Mucosa of rectum (tissue), 2 donors: ENCODE measurements at regions not wholly inside any gene's neighbourhood (a gene's known extent, or its start where the extent isn't known, plus 50 kb on each side); places are given as distances from the start of the nearest gene placed in this dataset.

ENCODE experiments used
- H3K27ac ChIP-seq, 2 donors: one replicate each; pipeline ENCODE4 v1.7.0; 2013; ENCODE audit warnings: inconsistent platforms in 2 of 2, low read depth in 2 of 2, low read length in 2 of 2
- H3K27me3 ChIP-seq, 2 donors: one replicate each; pipeline ENCODE4 v1.7.0; 2013; ENCODE audit warnings: low read length in 2 of 2; ENCODE audit not compliant: control insufficient read depth in 2 of 2, insufficient read depth in 2 of 2
- H3K36me3 ChIP-seq, 2 donors: one replicate each; pipeline ENCODE4 v1.7.0; 2013; ENCODE audit warnings: low read length in 2 of 2; ENCODE audit not compliant: control insufficient read depth in 2 of 2, insufficient read depth in 2 of 2
- H3K4me1 ChIP-seq, 2 donors: one replicate each; pipeline ENCODE4 v1.7.0; 2013; ENCODE audit warnings: low read length in 2 of 2, mild to moderate bottlenecking in 1 of 2; ENCODE audit not compliant: control insufficient read depth in 2 of 2, insufficient read depth in 2 of 2
- H3K4me3 ChIP-seq, 2 donors: one replicate each; pipeline ENCODE4 v1.7.0; 2013; ENCODE audit warnings: low read length in 2 of 2
- H3K9ac ChIP-seq, 2 donors: one replicate each; pipeline ENCODE4 v1.7.0; 2013; ENCODE audit warnings: low read length in 2 of 2, low read depth in 1 of 2, mild to moderate bottlenecking in 1 of 2
- H3K9me3 ChIP-seq, 2 donors: one replicate each; pipeline ENCODE4 v1.7.0; 2013; ENCODE audit warnings: low read length in 2 of 2; ENCODE audit not compliant: control insufficient read depth in 2 of 2
- donor health status: healthy.
- donor health status: Normal muscosa, but diverticular disease.

DNA sequence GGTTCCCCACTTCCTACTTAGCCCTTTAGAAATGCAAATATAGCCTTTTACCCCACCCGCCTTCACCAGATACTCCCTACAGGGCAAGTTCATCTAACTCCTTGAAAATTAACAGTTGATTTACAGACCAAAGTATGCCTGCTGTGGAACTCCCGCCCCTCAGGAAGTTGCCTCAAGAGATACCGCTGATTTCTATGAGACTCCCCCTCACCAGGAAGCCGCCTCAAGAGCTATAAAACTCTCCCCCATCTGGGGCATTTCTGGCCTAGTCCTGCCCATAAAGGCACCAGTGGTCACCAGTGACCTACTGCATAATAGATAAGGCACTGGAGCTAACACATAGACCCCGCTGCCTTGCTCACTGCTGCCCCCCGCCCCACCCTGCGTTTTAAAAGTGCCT, 201.7 kb upstream of the UBL3 start:
- Histone ChIP-seq H3K9ac (no peak overlapping the region), H3K9me3 (no peaks in the 10 kb centered on the region), H3K27ac (no peak overlapping the region), H3K36me3 (no peaks in the 10 kb centered on the region), H3K4me1 (no peaks in the 10 kb centered on the region), H3K27me3 (no peaks in the 10 kb centered on the region), H3K4me3 (no peak overlapping the region)

DNA sequence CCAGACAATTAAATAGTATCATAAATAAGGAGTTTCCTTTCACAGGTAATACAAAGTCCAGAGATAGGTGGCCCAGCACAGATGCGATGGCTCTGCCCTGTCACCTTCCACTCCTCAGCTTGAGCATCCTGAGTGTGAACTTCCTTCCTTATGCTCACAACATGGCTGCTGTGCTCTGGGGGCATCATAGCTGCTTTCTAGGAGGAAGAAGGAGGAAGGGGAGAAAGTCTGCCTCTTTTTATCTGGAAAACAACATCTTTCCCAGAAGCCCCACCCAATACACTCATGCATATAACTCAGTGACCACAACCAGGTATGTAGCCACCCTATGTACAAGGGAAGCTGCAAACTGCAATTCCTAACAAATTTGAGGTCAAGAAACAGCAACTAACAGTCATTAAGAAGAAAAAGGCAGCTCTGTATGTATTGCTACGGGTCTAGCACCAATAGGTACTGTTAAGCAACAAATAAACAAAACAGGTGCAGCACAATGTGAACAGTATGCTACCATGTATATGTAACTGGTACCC, 201.2 kb upstream of the UBL3 start:
- Histone ChIP-seq H3K9ac (no peak overlapping the region), H3K4me1 (no peaks in the 10 kb centered on the region), H3K9me3 (no peaks in the 10 kb centered on the region), H3K36me3 (no peaks in the 10 kb centered on the region), H3K27me3 (no peaks in the 10 kb centered on the region), H3K4me3 (no peak overlapping the region), H3K27ac (no peak overlapping the region)

DNA sequence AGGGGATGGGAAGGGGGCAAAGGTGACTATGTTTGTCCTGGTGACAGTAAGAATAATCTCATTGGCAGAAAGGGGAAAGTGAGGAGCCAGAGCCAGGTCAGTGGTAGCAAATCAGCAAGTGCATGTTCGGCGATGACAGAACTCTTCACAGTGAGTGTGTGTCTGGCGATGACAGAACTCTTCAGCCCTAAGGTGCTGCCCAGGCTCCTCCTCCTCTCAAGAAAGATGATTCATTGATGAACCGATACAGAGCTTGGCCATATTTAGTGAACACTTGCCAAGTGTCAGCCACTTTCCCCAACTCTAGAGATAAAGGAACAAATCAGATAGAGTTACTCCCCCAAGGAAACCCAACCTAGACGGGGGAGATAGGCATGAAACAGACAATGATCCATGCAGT, 199.3 kb upstream of the UBL3 start:
- no peaks in the 10 kb centered on the region for H3K9me3 ChIP-seq
- H3K4me3 ChIP-seq = no peak overlapping the region
- no peaks in the 10 kb centered on the region for H3K27me3 ChIP-seq
- H3K9ac ChIP-seq = no peak overlapping the region
- no peaks in the 10 kb centered on the region for H3K36me3 ChIP-seq
- H3K4me1 ChIP-seq = peaks cover 3 to 4% of the 10 kb centered on the region in 2 donors
- no peak overlapping the region for H3K27ac ChIP-seq

DNA sequence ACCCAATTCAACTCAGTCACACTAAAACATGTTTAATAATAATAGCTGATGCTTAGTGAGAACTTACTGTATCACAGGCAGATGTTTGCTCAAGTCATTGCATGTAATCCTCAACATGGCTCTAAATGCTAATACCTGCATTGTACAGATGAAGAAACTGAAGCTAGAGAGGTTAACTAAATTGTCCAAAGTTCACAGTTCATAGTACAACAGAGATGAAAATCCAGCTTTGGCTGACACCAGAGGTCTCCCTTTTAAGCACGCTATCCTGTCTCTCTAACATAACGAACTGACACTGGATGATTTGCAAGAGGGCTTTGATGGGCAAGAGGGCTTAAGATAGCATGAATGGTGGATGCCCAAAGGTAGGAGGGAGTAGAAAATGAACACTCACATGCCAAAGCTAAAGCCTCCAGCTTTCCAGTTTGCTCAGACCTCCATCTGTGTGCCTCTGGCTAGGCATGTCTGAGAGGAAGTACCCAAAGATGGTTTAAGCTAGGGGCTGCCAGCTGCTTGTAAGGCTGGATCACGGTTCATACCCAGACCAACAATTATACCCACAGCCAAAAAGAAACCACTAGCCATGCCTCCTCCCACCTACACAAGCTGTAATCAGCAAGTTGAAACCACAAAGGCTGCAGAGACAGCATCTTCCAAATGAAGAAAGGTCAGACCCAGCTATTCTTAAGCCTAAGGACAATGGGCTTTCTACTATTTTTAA, 196.9 kb upstream of the UBL3 start:
- Histone ChIP-seq H3K4me1 (peaks cover 9 to 17% of the 10 kb centered on the region in 2 donors), H3K27me3 (no peaks in the 10 kb centered on the region), H3K4me3 (no peak overlapping the region), H3K36me3 (no peaks in the 10 kb centered on the region), H3K27ac (no peak overlapping the region), H3K9ac (no peak overlapping the region), H3K9me3 (no peaks in the 10 kb centered on the region)

DNA sequence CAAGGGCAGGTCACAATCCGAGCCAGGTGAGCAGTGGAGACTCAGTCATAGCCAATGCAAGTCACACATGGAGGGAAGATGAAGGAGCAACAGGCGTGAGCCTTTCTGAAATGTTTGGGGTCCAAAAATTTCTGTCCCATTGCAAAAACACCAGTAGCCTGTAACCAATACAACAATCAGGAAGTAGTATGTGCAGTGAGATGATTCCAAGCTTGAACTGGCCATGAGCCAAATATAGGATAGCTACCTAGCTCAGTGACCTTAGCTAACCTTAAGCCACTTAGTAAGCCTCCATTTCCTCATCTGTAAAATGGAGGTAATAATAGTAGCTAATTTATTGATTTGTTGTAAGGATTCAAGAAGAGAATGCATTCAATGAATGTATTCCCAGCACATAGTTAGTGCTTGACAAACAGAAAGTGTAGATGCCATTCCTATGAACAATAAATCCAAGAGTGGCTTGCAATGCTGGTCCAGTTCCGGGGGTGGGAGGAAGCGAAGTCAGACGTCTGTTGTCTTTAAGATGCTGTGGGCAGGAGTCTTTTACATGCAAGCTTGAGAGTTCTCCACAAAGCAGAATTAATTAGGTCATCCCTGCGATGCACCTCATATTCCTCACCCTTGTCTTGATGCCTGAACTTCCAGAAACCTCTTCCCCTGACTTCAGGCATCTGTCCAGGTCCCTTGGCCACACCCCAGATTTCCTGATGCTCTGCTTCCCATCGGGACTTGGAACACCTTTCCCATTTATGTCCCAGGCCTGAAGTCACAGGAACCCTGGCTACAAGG, 195.7 kb upstream of the UBL3 start:
- H3K36me3 ChIP-seq = no peaks in the 10 kb centered on the region
- no peak overlapping the region for H3K4me3 ChIP-seq
- H3K27me3 ChIP-seq = no peaks in the 10 kb centered on the region
- no peak overlapping the region for H3K9ac ChIP-seq
- peaks cover 9 to 19% of the 10 kb centered on the region in 2 donors for H3K4me1 ChIP-seq
- no peaks in the 10 kb centered on the region for H3K9me3 ChIP-seq
- peak overlapping the region in 1 of 2 donors; percentile 25 for H3K27ac ChIP-seq

DNA sequence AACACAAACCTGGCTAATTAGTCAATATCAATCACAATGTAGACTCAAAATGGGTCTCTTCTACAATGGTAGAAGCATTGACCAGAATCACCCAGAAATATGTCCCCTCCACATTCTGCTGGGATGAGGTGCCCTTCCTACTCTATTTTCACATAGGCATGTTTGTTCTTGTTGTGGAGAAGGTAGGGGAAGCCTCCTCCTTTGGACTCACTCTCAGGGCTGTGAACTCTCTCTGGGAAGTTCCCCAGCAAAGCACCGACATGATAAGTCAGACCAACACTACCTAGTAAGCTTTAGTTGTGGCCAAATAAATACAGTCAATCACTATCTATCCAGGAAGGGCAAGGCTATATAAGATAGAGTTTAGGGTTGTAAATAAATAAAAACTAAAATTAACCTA, 194.5 kb upstream of the UBL3 start:
- H3K4me3 ChIP-seq = no peak overlapping the region
- H3K4me1 ChIP-seq = peaks cover 9 to 19% of the 10 kb centered on the region in 2 donors
- no peak overlapping the region for H3K27ac ChIP-seq
- no peaks in the 10 kb centered on the region for H3K27me3 ChIP-seq
- H3K9me3 ChIP-seq = no peaks in the 10 kb centered on the region
- no peaks in the 10 kb centered on the region for H3K36me3 ChIP-seq
- no peak overlapping the region for H3K9ac ChIP-seq

DNA sequence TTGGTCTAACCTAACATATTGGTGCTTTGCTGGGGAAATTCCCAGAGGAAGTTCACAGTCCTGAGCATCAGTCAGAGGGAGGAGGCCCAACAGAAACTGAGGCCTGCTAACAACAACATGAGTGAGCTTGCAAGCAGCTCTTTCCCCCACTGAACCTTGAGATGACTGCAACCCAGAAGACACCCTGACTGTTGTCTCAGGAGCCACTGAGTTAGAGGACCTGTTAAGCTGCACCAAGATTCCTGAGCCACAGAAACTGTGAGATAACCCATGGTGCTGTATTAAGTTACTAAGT, 193.2 kb upstream of the UBL3 start:
- no peaks in the 10 kb centered on the region for H3K9me3 ChIP-seq
- H3K36me3 ChIP-seq = no peaks in the 10 kb centered on the region
- no peaks in the 10 kb centered on the region for H3K27me3 ChIP-seq
- peak overlapping the region; percentile 67 to 77 for H3K27ac ChIP-seq
- H3K4me1 ChIP-seq = peaks cover 9 to 19% of the 10 kb centered on the region in 2 donors
- H3K4me3 ChIP-seq = no peak overlapping the region
- H3K9ac ChIP-seq = no peak overlapping the region

DNA sequence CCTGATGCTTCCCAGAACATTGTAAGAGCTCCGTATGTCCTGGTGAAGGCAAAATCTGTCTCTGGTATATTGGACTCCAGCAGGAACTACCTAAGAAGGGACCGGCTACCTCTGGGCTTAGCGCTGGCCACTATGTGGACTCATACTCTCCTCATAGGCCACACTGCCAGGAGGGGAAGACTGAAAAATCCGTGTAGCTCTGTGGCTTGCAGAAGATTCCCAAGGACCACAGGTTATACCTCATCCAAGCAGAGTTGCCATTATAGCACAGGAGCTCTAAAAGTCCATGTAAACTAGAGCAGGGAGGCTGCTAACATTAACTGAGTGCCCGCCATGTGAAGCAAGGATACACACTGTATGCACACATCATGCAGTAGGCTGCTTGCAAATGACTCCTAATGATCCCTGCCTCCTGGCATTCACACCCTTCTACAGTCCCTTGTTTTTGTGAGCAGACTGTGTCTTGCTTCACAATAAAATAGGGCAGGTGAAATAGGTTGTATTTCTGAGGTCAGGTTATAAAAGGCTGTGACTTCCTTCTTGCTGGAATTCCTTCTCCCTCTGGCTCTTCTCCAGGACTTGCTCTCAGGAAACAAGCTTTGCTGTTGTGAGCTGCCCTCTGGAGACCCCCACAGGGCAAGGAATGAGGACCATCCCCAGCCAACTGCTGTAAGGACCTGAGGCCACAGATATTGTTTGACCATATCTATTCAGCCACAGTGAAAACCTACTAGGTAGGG, 192.6 kb upstream of the UBL3 start:
- H3K4me1 ChIP-seq = peaks cover 9 to 19% of the 10 kb centered on the region in 2 donors
- H3K27me3 ChIP-seq = no peaks in the 10 kb centered on the region
- H3K27ac ChIP-seq = peak overlapping the region; percentile 67 to 77
- no peaks in the 10 kb centered on the region for H3K36me3 ChIP-seq
- no peaks in the 10 kb centered on the region for H3K9me3 ChIP-seq
- peak overlapping the region in 1 of 2 donors; percentile 10 for H3K9ac ChIP-seq
- no peak overlapping the region for H3K4me3 ChIP-seq

DNA sequence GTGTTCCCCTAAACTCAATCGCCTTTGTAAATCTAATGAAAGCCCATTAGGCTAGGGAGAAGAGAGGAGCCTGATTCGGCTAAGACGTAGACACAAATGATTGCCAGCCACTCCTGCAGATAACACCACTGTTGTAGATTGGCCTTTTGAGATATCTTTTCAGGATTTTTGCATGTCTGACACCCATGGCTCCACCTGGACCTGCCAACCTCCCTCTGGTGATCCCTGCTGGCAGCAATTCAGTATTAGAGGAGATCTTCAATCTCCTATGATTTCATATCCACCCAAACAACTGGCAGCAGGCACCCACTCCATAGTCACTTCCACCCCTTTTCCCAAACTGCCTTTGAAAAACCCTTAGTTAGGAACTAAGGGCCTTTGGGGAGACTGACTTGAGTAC, 191.9 kb upstream of the UBL3 start:
- H3K27ac ChIP-seq = peak overlapping the region in 1 of 2 donors; percentile 67
- H3K4me3 ChIP-seq = no peak overlapping the region
- no peaks in the 10 kb centered on the region for H3K9me3 ChIP-seq
- peaks cover 9 to 19% of the 10 kb centered on the region in 2 donors for H3K4me1 ChIP-seq
- H3K27me3 ChIP-seq = no peaks in the 10 kb centered on the region
- no peak overlapping the region for H3K9ac ChIP-seq
- H3K36me3 ChIP-seq = no peaks in the 10 kb centered on the region

DNA sequence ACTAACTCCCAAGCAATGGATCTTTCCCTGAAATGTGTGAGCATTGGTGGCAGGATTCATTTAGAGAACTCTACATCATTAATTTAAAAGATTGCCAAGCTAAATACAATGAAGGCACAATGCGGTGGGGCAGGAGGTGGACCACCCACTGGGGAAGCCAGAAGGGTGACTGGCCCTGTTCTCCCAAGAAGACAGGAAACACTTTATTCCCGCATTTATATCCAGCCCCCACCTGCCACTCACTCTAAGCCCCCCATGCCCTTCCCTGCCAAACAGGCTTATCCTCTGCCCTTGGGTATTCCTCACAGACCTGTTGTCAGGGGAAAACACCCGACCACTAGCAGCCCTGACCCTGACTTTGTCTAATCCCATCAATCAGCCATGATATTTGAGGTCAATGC, 189.1 kb upstream of the UBL3 start:
- H3K4me1 ChIP-seq = peaks cover 6 to 15% of the 10 kb centered on the region in 2 donors
- H3K27ac ChIP-seq = no peak overlapping the region
- no peaks in the 10 kb centered on the region for H3K36me3 ChIP-seq
- H3K27me3 ChIP-seq = no peaks in the 10 kb centered on the region
- H3K4me3 ChIP-seq = no peak overlapping the region
- H3K9me3 ChIP-seq = no peaks in the 10 kb centered on the region
- no peak overlapping the region for H3K9ac ChIP-seq
